Suppressor macrophage (primary cell): ENCODE measurements at regions not wholly inside any gene's neighbourhood (a gene's known extent, or its start where the extent isn't known, plus 50 kb on each side); places are given as distances from the start of the nearest gene placed in this dataset.
"Not testable (repeated sequence)": the region's sequence is repeated elsewhere in the genome, so short reads cannot be mapped to it uniquely, and the experiment has no call there.

Source experiments
- DNase-seq, 4 experiments: peaks; one replicate each; pipeline ENCODE4 v3.0.0-alpha.2; 2020 to 2022

DNA sequence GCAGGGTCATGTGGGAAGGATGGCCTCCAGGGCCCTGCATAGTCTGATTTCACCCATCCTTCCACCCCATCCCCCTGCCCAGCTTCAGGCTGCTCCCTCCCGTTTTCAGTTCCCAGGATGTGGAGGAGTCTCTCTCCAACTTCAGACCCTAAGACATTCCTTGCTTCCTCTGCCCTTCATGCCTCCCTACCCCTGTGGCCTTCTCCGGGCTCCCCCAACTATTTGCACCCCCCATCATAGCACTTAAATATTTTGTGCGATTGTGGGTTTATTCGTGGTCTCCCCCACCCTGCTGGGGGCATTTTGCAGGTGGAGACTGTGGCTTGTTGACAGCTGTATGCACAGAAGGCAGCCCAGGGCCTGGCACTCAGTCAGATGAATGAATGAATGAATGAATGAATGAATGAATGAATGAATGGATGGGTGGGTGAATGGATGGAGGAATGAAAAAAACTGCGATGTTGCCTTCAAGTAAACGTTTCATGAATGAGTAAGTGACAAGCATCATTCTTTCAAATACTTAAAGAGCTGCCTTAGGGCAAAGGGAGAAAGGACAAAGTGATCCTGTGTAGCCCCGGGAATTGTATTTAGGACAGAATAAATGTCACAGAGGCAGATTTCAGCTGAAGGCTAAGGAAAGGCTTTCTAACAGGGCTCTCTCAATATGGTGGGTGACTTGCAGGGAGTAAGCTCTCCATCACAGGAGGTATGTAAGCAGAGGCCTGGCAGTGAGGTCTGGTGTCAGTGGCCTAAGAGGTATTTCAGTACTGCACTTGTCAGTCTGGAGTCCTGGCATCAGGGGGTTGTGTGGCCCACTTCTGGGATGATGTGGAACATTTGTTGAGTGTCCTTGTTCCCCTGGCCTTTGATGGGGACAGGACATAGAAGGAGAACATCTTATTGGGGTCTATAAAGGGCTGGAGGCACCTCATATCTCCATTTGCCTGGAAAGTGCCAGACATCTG lies 156.4 kb downstream of the PTPRU start:
- no peak for DNase-seq

DNA sequence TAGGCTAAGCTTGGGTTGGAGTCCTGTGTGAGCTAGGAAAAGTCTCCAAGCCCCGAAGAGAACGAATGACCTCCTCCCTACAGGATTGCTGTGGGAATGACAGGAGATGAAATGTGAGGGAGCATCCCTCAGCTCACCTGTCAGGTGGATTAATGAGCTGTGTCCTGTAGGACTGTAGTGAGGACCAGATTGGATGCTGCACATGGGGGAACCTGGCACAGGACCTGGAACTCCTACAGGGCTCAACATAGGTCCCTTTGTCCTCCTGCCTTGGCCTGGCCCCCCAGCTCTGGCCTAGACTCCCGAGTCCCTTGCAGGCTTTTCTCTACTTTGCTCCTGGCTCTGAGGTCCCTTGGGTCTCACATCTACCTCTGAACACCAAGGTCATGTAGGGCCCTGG lies 155.7 kb downstream of the PTPRU start:
- no peak for DNase-seq

DNA sequence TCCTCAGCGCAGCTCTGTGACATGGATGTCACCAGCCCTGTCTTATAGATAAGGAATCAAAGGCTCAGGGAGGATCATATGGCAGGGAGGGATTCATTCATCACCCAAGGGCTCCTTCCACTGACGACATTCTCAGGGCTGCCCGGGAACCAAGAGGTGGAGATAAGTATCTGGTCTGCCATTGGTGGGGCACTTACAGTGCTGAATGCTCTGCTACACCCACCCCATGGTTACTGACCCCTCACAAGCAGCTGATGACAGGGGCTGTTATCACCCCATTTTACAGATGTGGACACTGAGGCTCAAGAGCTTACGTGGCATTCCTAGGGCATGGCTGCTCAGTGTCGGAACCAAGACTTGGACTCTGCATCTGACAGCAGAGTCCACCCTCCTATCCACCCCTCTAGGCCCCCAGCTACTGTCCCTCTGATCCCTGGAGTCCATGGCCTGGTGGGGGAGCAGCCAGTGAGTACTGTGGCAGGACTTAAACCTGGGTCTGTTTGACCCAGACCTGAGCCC lies 155.1 kb downstream of the PTPRU start:
- DNase-seq = no peak

DNA sequence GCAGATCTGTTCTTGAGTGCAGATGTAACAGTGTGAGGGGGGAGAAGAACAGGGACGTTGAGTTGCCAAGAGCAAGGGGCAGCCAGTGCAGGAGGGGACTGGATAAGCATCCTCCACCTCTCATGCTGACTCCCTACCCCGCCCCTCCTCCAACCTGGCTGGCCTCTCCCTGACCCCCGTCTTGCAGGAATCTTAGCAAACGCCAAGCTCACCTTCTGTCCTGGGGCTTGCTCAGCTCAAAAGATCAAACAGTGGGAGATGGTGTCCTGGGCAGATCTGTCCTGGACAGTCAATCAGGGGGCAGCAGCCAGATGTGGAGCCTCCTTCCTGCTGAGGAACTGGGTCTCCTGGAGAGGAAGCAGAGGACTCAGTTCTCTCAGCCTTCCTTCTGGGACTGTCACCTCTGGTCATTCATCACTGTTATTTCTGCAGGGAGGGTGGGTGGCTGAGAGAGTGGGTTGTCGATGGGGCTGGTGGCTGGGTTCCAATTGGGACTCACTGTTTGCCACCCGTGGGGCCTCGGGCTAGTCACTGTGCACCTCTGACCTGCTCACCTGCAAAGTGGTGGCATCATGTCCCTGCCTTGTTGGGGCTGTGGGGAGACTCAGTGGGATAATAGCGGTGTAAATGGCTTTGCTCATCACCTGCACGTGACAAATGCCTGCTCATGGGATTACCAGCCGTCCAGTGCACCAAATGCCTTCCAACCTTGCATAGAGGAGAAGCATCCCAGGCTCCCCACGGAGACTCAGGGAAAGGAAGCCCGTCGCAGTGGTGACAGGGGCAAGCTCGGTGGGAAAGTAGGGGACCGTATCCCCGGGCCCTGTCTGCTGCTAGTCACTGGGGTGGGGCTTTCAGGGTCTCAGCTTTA lies 154.4 kb downstream of the PTPRU start:
- DNase-seq = no peak

DNA sequence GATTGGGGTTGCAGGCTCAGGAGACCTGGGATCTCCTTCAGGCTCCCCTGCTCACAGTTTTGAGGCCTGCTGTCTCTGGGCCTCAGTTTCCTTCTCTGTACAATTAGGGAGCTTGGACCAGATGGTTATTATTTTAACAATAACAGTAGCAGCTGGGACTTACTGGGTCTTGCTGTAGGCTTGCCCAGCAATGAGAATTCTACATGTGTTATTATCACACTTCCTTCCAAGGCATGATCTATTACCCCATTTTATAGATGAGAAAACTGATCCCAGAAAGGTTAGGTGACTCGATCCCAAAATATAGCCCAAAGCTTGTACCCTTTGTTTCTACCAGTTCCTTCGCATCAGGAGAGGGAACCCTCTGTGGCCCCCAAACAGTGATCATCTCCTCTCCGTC lies 153.8 kb downstream of the PTPRU start:
- no peak for DNase-seq

DNA sequence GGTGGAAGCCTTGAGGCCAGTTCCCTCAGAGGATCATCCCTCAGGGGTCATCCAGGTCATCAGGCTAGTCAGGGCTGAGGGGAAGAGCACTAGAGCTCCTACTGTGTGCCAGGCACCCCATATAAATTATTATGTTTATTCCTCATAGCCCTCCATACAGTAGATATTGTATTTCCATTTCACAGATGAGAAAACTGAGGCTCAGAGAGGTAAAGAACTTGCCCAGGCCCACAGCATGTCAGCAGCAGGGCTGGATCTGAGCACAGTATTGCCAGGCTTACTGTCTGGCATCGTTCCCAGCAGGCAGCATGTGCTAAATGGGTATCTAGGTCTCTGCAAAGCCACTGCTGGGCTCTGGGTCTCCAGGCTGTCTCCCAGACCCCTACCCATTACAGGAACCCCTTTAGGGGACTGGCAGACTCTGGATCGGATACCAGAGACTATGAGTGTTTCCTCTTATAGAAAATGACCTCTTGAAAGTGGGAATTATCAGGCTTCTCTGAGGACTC lies 153.3 kb downstream of the PTPRU start:
- DNase-seq = no peak

DNA sequence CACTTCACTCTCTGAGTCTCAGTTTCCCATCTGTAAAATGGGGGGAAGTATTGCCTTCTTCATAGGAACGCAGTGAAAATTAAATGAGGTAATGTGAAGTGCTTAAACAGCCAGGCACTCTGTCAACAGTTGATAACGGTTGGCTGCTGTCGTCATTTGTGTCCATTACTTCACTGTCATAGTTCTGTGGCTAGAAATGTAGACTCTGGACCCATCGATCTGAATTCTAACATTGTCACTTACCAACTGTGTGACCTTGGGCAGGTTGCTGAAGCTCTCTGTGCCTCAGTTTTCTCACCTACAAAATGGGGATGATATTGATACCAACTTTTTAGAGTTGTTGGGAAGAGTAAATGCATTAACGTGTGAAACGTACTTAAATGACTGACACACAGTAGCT lies 152.6 kb downstream of the PTPRU start:
- no peak for DNase-seq

DNA sequence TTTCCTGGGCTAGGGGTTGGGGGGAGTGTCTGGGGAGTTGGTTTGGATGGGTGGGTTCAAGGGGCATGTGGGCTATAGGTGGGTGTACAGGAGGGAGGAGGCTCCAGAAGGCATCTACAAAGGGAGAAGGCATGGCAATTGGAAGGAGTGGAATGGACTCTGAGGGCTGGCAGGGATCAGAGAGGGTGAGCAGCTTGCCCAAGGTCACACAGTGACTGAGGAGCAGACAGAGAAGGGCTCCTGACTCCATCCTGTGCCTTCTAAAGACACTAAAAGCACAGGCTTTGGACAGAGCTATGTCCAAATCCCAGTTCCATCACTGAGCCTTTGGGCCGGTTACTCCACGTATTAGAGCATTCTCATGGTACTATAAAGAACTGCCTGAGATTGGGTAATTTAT lies 151.8 kb downstream of the PTPRU start:
- DNase-seq = no peak

DNA sequence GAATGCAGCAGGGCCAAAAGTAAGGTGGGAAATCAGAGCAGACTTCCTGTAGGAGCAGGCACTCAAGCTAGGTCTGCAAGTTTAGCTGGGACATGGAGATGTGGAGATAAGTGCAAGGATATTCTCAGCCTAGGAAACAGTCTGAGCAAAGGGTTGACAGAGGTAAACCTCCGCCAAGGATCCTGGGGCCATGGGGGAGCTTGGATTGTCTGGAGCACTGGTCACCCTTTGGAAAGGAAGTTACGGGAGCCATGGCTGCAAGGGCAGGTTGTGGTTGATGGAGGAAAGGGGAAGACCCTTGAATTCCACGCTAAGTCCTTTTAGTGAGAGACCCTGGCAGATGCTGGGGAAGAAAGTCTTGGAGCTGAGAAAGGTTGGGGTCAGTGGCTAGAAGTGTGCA lies 150.9 kb downstream of the PTPRU start:
- no peak for DNase-seq

DNA sequence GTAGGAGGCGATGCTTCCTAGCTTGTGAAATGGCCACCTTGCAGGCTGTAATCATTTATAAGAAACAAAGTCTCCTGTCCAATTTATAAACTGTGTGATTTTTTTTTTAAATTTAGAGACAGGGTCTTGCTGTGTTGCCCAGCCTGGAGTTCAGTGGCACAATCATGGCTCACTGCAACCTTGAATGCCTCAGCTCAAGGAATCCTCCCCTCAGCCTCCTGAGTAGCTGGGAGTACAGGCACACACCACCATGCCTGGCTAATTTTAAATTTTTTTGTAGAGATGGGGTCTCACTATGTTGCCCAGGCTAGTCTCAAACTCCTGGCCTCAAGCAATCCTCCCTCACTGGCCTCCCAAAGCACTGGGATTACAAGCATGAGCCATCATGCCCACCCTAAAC lies 150.1 kb downstream of the PTPRU start:
- DNase-seq = not testable (repeated sequence)

DNA sequence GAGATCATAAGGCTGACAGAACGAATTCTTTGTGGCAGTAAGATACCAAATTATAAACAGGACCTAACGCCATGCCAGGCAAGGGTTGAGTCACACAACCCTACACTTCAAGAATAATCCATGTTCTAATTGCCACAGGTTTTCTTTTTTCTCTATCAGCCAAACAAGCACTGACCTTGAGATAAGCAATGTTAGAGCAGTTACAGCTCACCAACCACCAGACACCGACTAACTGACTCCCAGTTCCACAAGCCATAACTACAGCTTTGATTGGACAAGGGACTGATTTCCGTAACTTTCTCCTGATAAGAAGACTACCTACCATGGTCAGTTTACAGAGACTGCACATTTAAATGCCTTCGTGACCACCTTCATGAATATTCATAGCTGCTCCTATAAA lies 149.6 kb downstream of the PTPRU start:
- DNase-seq = no peak

DNA sequence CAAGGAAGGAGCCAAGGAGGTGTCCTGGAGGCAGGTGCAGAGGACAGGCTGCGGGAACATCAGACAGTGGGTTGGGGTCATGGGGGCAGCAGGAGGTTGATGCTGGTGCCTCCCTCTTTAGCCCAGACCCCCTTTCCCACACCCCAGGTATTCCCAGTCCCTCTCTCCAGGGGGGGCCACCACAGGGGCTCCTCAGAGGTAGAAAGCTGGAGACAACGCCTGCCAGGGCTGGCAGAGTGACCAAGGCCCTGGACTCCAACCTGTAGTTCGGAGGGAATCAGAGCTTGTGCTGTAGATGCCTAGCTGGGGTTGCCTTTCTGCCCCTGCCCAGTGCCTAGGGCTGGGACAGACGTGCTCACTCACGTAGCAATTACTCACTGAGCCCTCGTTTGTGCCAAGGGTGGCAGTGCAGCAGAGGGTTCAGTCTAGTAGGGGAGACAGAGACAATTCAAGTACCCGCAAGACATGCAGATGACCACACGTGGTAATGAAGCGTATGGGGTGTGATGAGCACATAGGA lies 148.2 kb downstream of the PTPRU start:
- no peak for DNase-seq

DNA sequence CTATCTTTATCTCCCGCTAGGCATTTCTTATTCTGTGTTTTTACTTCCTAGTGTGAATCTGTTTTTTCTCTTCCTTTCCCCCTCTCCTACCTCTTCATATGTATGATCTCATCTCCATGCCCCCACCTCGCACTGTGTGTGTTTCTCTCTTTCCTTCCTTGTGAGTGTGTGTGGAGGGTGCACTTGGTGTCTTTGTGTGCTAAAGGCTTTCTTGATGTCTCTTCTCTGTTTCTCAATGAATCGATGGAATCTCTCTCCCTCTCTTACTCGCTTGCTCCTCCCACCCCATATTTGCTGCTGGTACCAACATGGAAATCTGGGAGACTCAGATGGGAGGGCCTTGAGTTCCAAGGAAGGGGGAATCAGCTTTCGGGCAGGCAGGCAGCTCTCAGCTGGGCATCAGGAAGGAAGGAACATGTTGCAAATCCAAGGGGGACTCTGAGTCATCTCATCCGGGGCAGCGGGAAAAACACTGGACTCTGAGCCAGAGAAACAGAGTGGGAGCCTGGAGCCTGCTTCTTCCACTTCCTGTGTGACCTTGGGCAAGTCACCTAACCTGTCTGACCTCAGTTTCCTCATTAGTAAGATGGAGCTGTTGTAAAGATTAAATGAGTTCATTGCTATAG lies 147.5 kb downstream of the PTPRU start:
- DNase-seq = no peak

DNA sequence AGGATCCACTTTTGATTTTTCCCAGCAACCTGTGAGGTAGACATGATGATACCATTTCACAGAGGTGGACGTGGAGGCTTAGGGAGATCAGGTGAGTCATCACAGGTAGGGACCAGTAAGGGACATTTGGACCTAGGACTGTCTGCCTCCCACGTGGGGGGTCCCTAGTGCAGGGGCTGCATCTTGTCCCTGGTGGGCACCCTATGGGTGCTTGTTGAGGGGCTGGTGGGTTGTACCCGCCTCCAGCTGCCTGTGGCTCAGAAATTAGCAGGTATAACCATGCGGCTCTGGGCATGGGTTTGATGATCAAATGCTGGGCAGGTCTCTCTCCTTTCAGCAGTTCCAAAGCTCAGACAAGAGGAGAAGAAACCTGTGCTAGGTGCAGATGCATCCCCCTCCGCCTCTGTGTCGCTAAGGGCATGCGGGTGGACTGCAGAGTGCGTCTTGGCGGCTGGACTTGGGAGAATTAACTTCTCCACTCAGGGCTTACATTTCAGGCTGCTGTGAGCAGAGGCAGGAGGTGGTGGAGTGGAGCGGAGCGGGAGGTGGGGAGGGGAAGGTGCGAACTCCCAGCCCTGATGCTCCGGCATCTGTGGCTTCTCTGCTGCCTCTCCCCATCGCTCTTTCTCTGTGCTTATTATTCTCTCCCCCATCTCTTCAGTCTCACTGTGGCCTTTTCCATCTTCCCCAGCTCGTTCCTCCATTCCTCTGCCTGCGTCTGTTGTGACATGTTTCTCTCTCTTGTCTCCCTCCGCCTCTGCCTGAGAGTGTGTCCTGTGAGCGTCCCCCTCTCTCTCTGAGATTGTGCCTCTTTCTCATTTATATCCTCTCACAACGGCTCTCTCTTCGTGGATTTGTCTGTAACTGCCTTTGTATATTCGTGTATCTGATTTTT lies 146.8 kb downstream of the PTPRU start:
- no peak for DNase-seq

DNA sequence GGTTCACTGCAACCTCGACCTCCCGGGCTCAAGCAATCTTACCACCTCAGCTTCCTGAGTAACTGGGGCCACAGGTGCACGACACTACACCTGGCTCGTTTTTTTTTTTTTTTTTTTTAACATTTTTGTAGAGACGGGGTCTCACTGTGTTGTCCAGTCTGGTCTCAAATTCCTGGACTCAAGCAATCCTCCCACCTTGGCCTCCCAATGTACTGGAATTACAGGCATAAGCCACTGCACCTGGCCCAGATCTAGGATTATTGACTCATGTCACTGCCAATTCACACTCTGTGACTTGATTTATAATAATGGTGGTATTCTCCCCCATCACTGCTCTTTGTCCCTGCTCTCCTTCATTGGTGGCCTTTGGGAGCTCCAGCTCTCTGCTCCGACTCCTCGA lies 145.1 kb downstream of the PTPRU start:
- no peak for DNase-seq

DNA sequence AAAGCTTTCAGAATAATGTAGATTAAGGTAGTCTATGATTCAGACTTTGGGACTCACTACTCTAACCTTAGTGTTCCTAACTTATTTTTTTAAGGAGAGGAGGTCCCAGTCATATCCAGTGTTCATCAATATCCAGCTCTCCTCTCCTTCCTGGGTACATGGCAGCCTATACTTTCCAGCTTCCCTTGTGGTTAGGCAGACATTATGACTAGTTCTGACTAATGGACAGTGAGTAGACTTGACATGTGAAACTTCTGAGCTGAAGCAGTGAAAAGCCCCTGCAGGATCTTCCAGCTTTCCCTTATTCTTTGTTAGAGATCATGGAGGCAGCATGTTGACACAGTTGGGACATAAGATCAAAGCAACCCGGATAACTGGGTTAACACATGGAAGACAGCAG lies 144.2 kb downstream of the PTPRU start:
- no peak for DNase-seq

DNA sequence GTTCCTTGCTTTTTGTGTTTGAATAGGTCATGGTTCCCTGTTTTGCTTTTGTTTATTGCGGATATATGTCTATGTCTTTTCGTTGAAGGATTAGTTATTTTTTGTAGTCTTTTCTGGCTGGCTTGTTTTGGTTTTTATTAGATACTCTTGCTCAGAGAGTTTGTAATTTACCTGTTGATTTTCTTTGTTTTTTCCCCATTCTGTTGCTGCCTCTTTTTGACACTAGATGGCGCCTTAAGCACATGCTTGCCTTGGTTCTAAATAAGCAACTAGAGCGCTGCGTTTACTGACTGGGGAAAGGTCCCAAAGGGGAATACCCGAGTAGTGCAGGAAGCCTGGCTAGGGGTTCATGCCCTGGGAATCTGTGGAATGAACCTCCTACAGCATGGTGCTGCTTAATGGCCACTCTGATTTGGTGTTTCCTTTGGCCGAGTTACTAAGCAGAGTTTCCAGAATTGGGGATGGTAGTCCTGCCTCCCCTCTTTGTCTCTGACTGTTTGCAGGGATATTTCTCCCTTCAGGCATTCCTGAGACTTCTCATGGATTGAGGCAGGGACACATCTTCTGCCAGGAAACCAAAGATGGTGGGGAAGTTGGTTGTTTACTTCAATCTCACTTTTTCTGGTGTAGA lies 143.2 kb downstream of the PTPRU start:
- peak; percentile 39 to 44 (median 42) for DNase-seq
